Astrocyte (in vitro differentiated cells and primary cell): ENCODE measurements at regions not wholly inside any gene's neighbourhood (a gene's known extent, or its start where the extent isn't known, plus 50 kb on each side); places are given as distances from the start of the nearest gene placed in this dataset.

Source experiments
- EZH2 ChIP-seq: IDR thresholded peaks from 2 replicates; pipeline ENCODE4 v1.6.1; 2012; ENCODE audit warnings: mild to moderate bottlenecking, low read length, inconsistent platforms; ENCODE audit not compliant: insufficient read depth
- TF ChIP-seq, protein P1 (sequence below): IDR thresholded peaks from 2 replicates; pipeline ENCODE4 v1.5.1; 2011; ENCODE audit warnings: low read depth, mild to moderate bottlenecking, inconsistent platforms, low read length, moderate library complexity; ENCODE audit not compliant: insufficient read depth

DNA sequence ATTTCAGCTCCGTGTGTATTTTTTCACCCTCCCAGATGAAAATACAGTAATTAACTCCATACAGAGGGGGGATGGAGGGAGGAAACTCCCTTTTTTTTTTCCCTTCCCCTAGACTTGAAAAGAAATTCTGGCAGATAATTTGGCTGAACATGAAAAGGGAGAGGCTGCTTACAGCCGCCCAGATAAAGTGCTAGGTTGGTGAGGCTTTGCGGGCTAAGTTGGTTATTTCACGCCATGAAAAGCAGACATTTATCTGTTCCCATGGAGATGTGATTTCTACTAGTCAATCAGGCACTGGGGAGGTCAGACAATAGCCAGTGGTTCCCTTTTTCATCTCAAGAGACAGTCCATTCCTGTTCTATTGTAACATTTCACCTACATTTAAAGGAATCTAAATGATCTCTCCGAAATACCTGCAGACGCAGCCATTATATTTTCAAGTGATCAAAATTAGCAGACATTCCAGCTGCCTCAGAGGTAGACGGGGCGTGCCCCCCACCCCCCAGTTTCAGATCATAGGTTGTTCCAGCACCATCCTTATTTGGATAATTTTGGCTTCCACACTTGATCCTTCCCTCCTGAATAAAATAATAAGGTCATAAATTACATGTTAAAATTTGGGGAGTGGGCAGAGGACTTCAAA is 143.9 kb upstream of the ZNF217 start:
- no peak for TF ChIP-seq EZH2
- TF ChIP-seq, protein P1, sequence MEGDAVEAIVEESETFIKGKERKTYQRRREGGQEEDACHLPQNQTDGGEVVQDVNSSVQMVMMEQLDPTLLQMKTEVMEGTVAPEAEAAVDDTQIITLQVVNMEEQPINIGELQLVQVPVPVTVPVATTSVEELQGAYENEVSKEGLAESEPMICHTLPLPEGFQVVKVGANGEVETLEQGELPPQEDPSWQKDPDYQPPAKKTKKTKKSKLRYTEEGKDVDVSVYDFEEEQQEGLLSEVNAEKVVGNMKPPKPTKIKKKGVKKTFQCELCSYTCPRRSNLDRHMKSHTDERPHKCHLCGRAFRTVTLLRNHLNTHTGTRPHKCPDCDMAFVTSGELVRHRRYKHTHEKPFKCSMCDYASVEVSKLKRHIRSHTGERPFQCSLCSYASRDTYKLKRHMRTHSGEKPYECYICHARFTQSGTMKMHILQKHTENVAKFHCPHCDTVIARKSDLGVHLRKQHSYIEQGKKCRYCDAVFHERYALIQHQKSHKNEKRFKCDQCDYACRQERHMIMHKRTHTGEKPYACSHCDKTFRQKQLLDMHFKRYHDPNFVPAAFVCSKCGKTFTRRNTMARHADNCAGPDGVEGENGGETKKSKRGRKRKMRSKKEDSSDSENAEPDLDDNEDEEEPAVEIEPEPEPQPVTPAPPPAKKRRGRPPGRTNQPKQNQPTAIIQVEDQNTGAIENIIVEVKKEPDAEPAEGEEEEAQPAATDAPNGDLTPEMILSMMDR, result no peak
